H1 (cell line): ENCODE measurements at regions not wholly inside any gene's neighbourhood (a gene's known extent, or its start where the extent isn't known, plus 50 kb on each side); places are given as distances from the start of the nearest gene placed in this dataset.

ENCODE experiments used
- CTCF ChIA-PET: fragments of 300-600 bp; sonication (Branson Sonifier 250); formaldehyde crosslinking; loops from one replicate; lab custom pipeline; 2021; ENCODE audit not compliant: partially characterized antibody; lab: Charles Lee
- POLR2A ChIA-PET: fragments of 300-600 bp; sonication (Branson Sonifier 250); formaldehyde crosslinking; loops from one replicate; lab custom pipeline; 2021; ENCODE audit warnings: inconsistent platforms; ENCODE audit not compliant: partially characterized antibody; lab: Charles Lee
- DNase-seq, 2 experiments: peaks; one replicate each; pipeline versions ENCODE4 v3.0.0 to v3.0.0-alpha.2; 2010 to 2022; ENCODE audit warnings: low spot score in 2 of 2, low read depth in 1 of 2, mixed read lengths in 1 of 2
- FAIRE-seq: peaks from 2 replicates; lab custom pipeline; 2011; peaks lifted over from hg19 to GRCh38; lab: Jason Lieb, UNC
- H2AFZ ChIP-seq: 2 replicates; pipeline ENCODE4 v1.8.1; 2012; ENCODE audit warnings: low read length, inconsistent platforms
- H2AK5ac ChIP-seq: 2 replicates; pipeline ENCODE4 v1.6.1; 2013; ENCODE audit warnings: low read depth, low read length
- H2BK120ac ChIP-seq: replicated peaks from 2 replicates; pipeline ENCODE3; 2013; ENCODE audit warnings: low read depth, low read length, inconsistent platforms
- H2BK12ac ChIP-seq: 2 replicates; pipeline ENCODE4 v1.6.1; 2013; ENCODE audit warnings: low read depth, low read length
- H2BK15ac ChIP-seq: 2 replicates; pipeline ENCODE4 v1.6.1; 2013; ENCODE audit warnings: low read length
- H2BK20ac ChIP-seq: 2 replicates; pipeline ENCODE4 v1.6.1; 2013; ENCODE audit warnings: low read length
- H2BK5ac ChIP-seq: 2 replicates; pipeline ENCODE4 v1.6.1; 2013; ENCODE audit warnings: low read depth, low read length
- H3K14ac ChIP-seq: 2 replicates; pipeline ENCODE4 v1.6.1; 2013; ENCODE audit warnings: inconsistent platforms; ENCODE audit not compliant: insufficient read length
- H3K18ac ChIP-seq: 2 replicates; pipeline ENCODE4 v1.6.1; 2013; ENCODE audit warnings: low read length; ENCODE audit errors: extremely low read depth
- H3K23ac ChIP-seq: 2 replicates; pipeline ENCODE4 v1.6.1; 2013; ENCODE audit warnings: inconsistent platforms; ENCODE audit not compliant: insufficient read length
- H3K23me2 ChIP-seq: 2 replicates; pipeline ENCODE4 v1.6.1; 2013; ENCODE audit warnings: low read depth, low read length
- H3K27ac ChIP-seq: 2 replicates; pipeline ENCODE4 v1.6.1; 2011; ENCODE audit warnings: low read depth, low read length, inconsistent platforms
- H3K27me3 ChIP-seq, 4 experiments: replicated peaks in 1 of 4; 1 replicate in 1 of 4; 2 replicates in 3 of 4; pipeline versions ENCODE4 v1.6.1 to v1.8.1; 2011 to 2013; ENCODE audit warnings: low read length in 3 of 4, mild to moderate bottlenecking in 3 of 4, inconsistent platforms in 2 of 4, mixed read lengths in 2 of 4, moderate library complexity in 1 of 4; ENCODE audit not compliant: control insufficient read depth in 3 of 4, insufficient read depth in 3 of 4; ENCODE audit errors: extremely low read depth in 1 of 4
- H3K36me3 ChIP-seq, 4 experiments: 2 replicates each; pipeline versions ENCODE4 v1.6.1 to v1.8.1; 2011 to 2013; ENCODE audit warnings: mild to moderate bottlenecking in 4 of 4, low read length in 3 of 4, moderate library complexity in 2 of 4, control low read depth in 1 of 4, inconsistent platforms in 1 of 4; ENCODE audit not compliant: insufficient read depth in 4 of 4, control insufficient read depth in 2 of 4
- H3K4ac ChIP-seq: replicated peaks from 2 replicates; pipeline ENCODE3; 2013; ENCODE audit warnings: low read length, low read depth, mixed read lengths, inconsistent platforms; ENCODE audit not compliant: insufficient read length
- H3K4me1 ChIP-seq, 4 experiments: replicated peaks in 1 of 4; 1 replicate in 1 of 4; 2 replicates in 3 of 4; pipeline versions ENCODE4 v1.6.1 to v1.8.1; 2011 to 2013; ENCODE audit warnings: low read length in 3 of 4, inconsistent platforms in 2 of 4, mixed read lengths in 1 of 4; ENCODE audit not compliant: insufficient read depth in 4 of 4, control insufficient read depth in 3 of 4
- H3K4me2 ChIP-seq, 2 experiments: 2 replicates each; pipeline versions ENCODE4 v1.6.1 to v1.8.1; 2011 to 2013; ENCODE audit warnings: low read depth in 2 of 2, low read length in 2 of 2, control low read depth in 1 of 2, inconsistent platforms in 1 of 2, mild to moderate bottlenecking in 1 of 2; ENCODE audit not compliant: insufficient read depth in 1 of 2
- H3K4me3 ChIP-seq, 4 experiments: fragments of 200-600, 300-600 bp in 1 of 4; sonication (generic), shearing (Covaris generic), sonication (Bioruptor Twin) in 1 of 4; 2 replicates each; pipeline versions ENCODE4 v1.5.1 to v1.8.1; 2011 to 2016; ENCODE audit warnings: low read length in 4 of 4, low read depth in 3 of 4, control low read depth in 2 of 4, inconsistent platforms in 2 of 4, mild to moderate bottlenecking in 2 of 4, mixed read lengths in 1 of 4, moderate library complexity in 1 of 4; ENCODE audit not compliant: insufficient read depth in 2 of 4; ENCODE audit errors: extremely low read depth in 1 of 4
- H3K56ac ChIP-seq: replicated peaks from 2 replicates; pipeline ENCODE3; 2013; ENCODE audit warnings: low read depth, mild to moderate bottlenecking, mixed read lengths, low read length, inconsistent platforms; ENCODE audit not compliant: insufficient read length
- H3K79me1 ChIP-seq: 2 replicates; pipeline ENCODE4 v1.6.1; 2013; ENCODE audit warnings: low read depth, low read length, control low read depth
- H3K79me2 ChIP-seq, 2 experiments: 2 replicates each; pipeline versions ENCODE4 v1.6.1 to v1.8.1; 2012 to 2013; ENCODE audit warnings: low read length in 2 of 2, mild to moderate bottlenecking in 2 of 2, inconsistent platforms in 1 of 2; ENCODE audit not compliant: insufficient read depth in 2 of 2, control insufficient read depth in 1 of 2
- H3K9ac ChIP-seq, 4 experiments: replicated peaks in 1 of 4; 1 replicate in 1 of 4; 2 replicates in 3 of 4; pipeline versions ENCODE4 v1.6.1 to v1.8.1; 2011 to 2013; ENCODE audit warnings: low read depth in 3 of 4, low read length in 3 of 4, control low read depth in 2 of 4, mild to moderate bottlenecking in 2 of 4, moderate library complexity in 2 of 4, inconsistent platforms in 1 of 4; ENCODE audit errors: extremely low read depth in 1 of 4
- H3K9me3 ChIP-seq, 2 experiments: 2 replicates each; pipeline versions ENCODE4 v1.6.1 to v1.8.1; 2012 to 2013; ENCODE audit warnings: mild to moderate bottlenecking in 2 of 2, moderate library complexity in 2 of 2, control low read depth in 1 of 2, inconsistent platforms in 1 of 2, low read depth in 1 of 2, low read length in 1 of 2, mixed read lengths in 1 of 2; ENCODE audit not compliant: insufficient read depth in 2 of 2
- H4K20me1 ChIP-seq, 2 experiments: replicated peaks in 1 of 2; 2 replicates each; pipeline versions ENCODE3 to v1.8.1; 2011 to 2013; ENCODE audit warnings: inconsistent platforms in 2 of 2, low read length in 2 of 2, mild to moderate bottlenecking in 1 of 2; ENCODE audit not compliant: insufficient read depth in 2 of 2, control insufficient read depth in 1 of 2
- H4K5ac ChIP-seq: 2 replicates; pipeline ENCODE4 v1.6.1; 2013; ENCODE audit warnings: low read length, low read depth, mixed read lengths, inconsistent platforms; ENCODE audit not compliant: insufficient read length
- H4K8ac ChIP-seq: 2 replicates; pipeline ENCODE4 v1.8.0; 2013; ENCODE audit warnings: mild to moderate bottlenecking, moderate library complexity, low read length, inconsistent platforms; ENCODE audit not compliant: insufficient read depth; ENCODE audit errors: extremely low read depth
- H4K91ac ChIP-seq: replicated peaks from 2 replicates; pipeline ENCODE3; 2013; ENCODE audit warnings: low read length, mixed read lengths, inconsistent platforms; ENCODE audit not compliant: insufficient read length
- BCL11A ChIP-seq, 2 experiments: IDR thresholded peaks; one replicate each; pipeline ENCODE4 v1.6.1; 2011; ENCODE audit warnings: low read depth in 2 of 2, low read length in 2 of 2, mild to moderate bottlenecking in 2 of 2
- E2F6 ChIP-seq: IDR thresholded peaks from 2 replicates; pipeline ENCODE4 v1.6.1; 2012; ENCODE audit warnings: inconsistent platforms
- EP300 ChIP-seq, 2 experiments: IDR thresholded peaks; 1 replicate in 1 of 2; 2 replicates in 1 of 2; pipeline ENCODE4 v1.6.1; 2011 to 2012; ENCODE audit warnings: low read depth in 2 of 2, low read length in 2 of 2, mild to moderate bottlenecking in 2 of 2, borderline replicate concordance in 1 of 2, inconsistent platforms in 1 of 2, moderate library complexity in 1 of 2
- EZH2 ChIP-seq: fragments of 200-600 bp; sonication (generic); IDR thresholded peaks from 2 replicates; pipeline ENCODE4 v1.7.1; 2012; ENCODE audit warnings: low read depth, mild to moderate bottlenecking, moderate library complexity, low read length, inconsistent platforms; ENCODE audit not compliant: severe bottlenecking
- HDAC2 ChIP-seq, 2 experiments: fragments of 300-600 bp in 1 of 2; sonication (generic) in 1 of 2; IDR thresholded peaks; 2 replicates each; pipeline ENCODE4 v1.6.1; 2011 to 2012; ENCODE audit warnings: low read depth in 2 of 2, low read length in 2 of 2, mild to moderate bottlenecking in 2 of 2, moderate library complexity in 2 of 2, borderline replicate concordance in 1 of 2, inconsistent platforms in 1 of 2
- MAFK ChIP-seq: IDR thresholded peaks from 2 replicates; pipeline ENCODE4 v1.6.1; 2012; ENCODE audit warnings: low read depth, mild to moderate bottlenecking, improper control_type of control experiment, low read length
- PHF8 ChIP-seq: fragments of 200-600 bp; sonication (generic); conservative IDR thresholded peaks from 2 replicates; pipeline ENCODE4 v1.7.1; 2012; ENCODE audit warnings: low read depth, mild to moderate bottlenecking, inconsistent platforms, low read length, moderate library complexity
- RXRA ChIP-seq: IDR thresholded peaks from 2 replicates; pipeline ENCODE4 v1.6.1; 2011; ENCODE audit warnings: low read depth, mild to moderate bottlenecking, low read length, moderate library complexity; ENCODE audit not compliant: insufficient read depth
- TBP ChIP-seq: IDR thresholded peaks from 2 replicates; pipeline ENCODE4 v1.6.1; 2011; ENCODE audit warnings: low read depth, low read length, improper control_type of control experiment
- USF2 ChIP-seq: IDR thresholded peaks from 2 replicates; pipeline ENCODE4 v1.6.1; 2011; ENCODE audit warnings: low read length, improper control_type of control experiment
- WGBS, 2 experiments: shearing (Covaris generic) in 1 of 2; methylation state at CpG; one replicate each; pipeline versions ENCODE4 v1.1.6 to v1.1.7; 2013 to 2015; ENCODE audit warnings: low lambda C conversion rate in 2 of 2, mixed read lengths in 2 of 2, inconsistent platforms in 1 of 2, low coverage in 1 of 2, missing lambda C conversion rate in 1 of 2; ENCODE audit not compliant: insufficient replicate concordance in 2 of 2, insufficient coverage in 1 of 2, insufficient read length in 1 of 2; ENCODE audit errors: extremely low coverage in 1 of 2, missing lambda C conversion rate in 1 of 2; 5-methylcytosine and 5-hydroxymethylcytosine counted together

- Histone ChIP-seq H4K20me1 (no peaks in the 10 kb centered on the region), H3K27me3 (no peaks in the 10 kb centered on the region), H3K18ac (no peak overlapping the region), H3K23ac (no peak overlapping the region), H3K9me3 (no peaks in the 10 kb centered on the region), H3K4me1 (no peaks in the 10 kb centered on the region), H2BK15ac (no peak overlapping the region), H2BK5ac (no peak overlapping the region), H3K4me3 (no peak overlapping the region), H4K5ac (no peak overlapping the region), H3K27ac (no peak overlapping the region), H4K91ac (no peak overlapping the region), H3K9ac (no peak overlapping the region), H2BK120ac (no peak overlapping the region), H2BK20ac (no peak overlapping the region), H3K4me2 (no peak overlapping the region), H4K8ac (no peak overlapping the region), H3K36me3 (no peaks in the 10 kb centered on the region), H2AFZ (no peak overlapping the region), H3K79me2 (no peaks in the 10 kb centered on the region), H3K14ac (no peak overlapping the region), H2AK5ac (no peak overlapping the region), H3K4ac (no peak overlapping the region), H2BK12ac (no peak overlapping the region), H3K79me1 (no peaks in the 10 kb centered on the region), H3K56ac (no peak overlapping the region), H3K23me2 (no peaks in the 10 kb centered on the region)
- DNase-seq (no peak), FAIRE-seq (no peak)
- CTCF ChIA-PET = no interaction called here
- 90% methylated on average over 7 of the region's 7 CpGs; no CpG with 5 or more reads in 1 of the 2 experiments for WGBS, 2 experiments
- POLR2A ChIA-PET = no interaction called here
- no peak for TF ChIP-seq BCL11A (IDR thresholded peaks at IDR 0.05; ENCODE audit: low read depth in 2 of 2, low read length in 2 of 2)
- no peak for TF ChIP-seq MAFK
- no peak for TF ChIP-seq E2F6
- TF ChIP-seq EP300 (IDR thresholded peaks at IDR 0.05; ENCODE audit: borderline replicate concordance in 1 of 2, low read depth in 2 of 2, low read length in 2 of 2) = no peak
- TF ChIP-seq PHF8 = no peak
- no peak for TF ChIP-seq HDAC2 (IDR thresholded peaks at IDR 0.05; ENCODE audit: borderline replicate concordance in 1 of 2, low read depth in 2 of 2, low read length in 2 of 2)
- no peak for TF ChIP-seq EZH2
- TF ChIP-seq USF2 = no peak
- no peak for TF ChIP-seq RXRA
- no peak for TF ChIP-seq TBP
These were observed 439.6 kb downstream of the GLRX3 start for GRCh38 chr10:130575756-130576285.
